IPS-18a (cell line): ENCODE measurements at regions not wholly inside any gene's neighbourhood (a gene's known extent, or its start where the extent isn't known, plus 50 kb on each side); places are given as distances from the start of the nearest gene placed in this dataset.

Source experiments
- H3K27ac ChIP-seq: one replicate; pipeline ENCODE4 v1.5.1; 2013; ENCODE audit warnings: low read length
- H3K27me3 ChIP-seq: one replicate; pipeline ENCODE4 v1.6.1; 2013; ENCODE audit warnings: mild to moderate bottlenecking, low read length; ENCODE audit not compliant: control insufficient read depth, insufficient read depth
- H3K36me3 ChIP-seq: one replicate; pipeline ENCODE4 v1.6.1; 2013; ENCODE audit warnings: low read depth, low read length; ENCODE audit not compliant: control insufficient read depth
- H3K4me1 ChIP-seq: one replicate; pipeline ENCODE4 v1.6.1; 2013; ENCODE audit warnings: low read depth, low read length; ENCODE audit not compliant: control insufficient read depth
- H3K4me3 ChIP-seq: one replicate; pipeline ENCODE4 v1.5.1; 2013; ENCODE audit warnings: low read length
- H3K9ac ChIP-seq: one replicate; pipeline ENCODE4 v1.6.1; 2013; ENCODE audit warnings: mild to moderate bottlenecking, low read length, moderate library complexity
- H3K9me3 ChIP-seq: one replicate; pipeline ENCODE4 v1.6.1; 2013; ENCODE audit warnings: low read depth, low read length; ENCODE audit not compliant: control insufficient read depth

GRCh38 chr14:27123162-27123561, 525.3 kb upstream of the NOVA1 start:
- H3K4me1 ChIP-seq: no peaks in the 10 kb centered on the region
- H3K27ac ChIP-seq: no peak overlapping the region
- H3K27me3 ChIP-seq: no peaks in the 10 kb centered on the region
- no peak overlapping the region for H3K9ac ChIP-seq
- H3K4me3 ChIP-seq: no peak overlapping the region
- H3K36me3 ChIP-seq: no peaks in the 10 kb centered on the region
- peaks cover 9% of the 10 kb centered on the region for H3K9me3 ChIP-seq

GRCh38 chr14:27127838-27128237, 530.0 kb upstream of the NOVA1 start:
- no peak overlapping the region for H3K27ac ChIP-seq
- H3K4me3 ChIP-seq: no peak overlapping the region
- H3K9ac ChIP-seq: no peak overlapping the region
- no peaks in the 10 kb centered on the region for H3K9me3 ChIP-seq
- no peaks in the 10 kb centered on the region for H3K4me1 ChIP-seq
- H3K27me3 ChIP-seq: no peaks in the 10 kb centered on the region
- no peaks in the 10 kb centered on the region for H3K36me3 ChIP-seq

GRCh38 chr14:27134200-27134599, 536.4 kb upstream of the NOVA1 start:
- H3K27ac ChIP-seq: no peak overlapping the region
- no peak overlapping the region for H3K4me3 ChIP-seq
- H3K36me3 ChIP-seq: no peaks in the 10 kb centered on the region
- no peaks in the 10 kb centered on the region for H3K27me3 ChIP-seq
- H3K9me3 ChIP-seq: no peaks in the 10 kb centered on the region
- no peak overlapping the region for H3K9ac ChIP-seq
- H3K4me1 ChIP-seq: no peaks in the 10 kb centered on the region

DNA sequence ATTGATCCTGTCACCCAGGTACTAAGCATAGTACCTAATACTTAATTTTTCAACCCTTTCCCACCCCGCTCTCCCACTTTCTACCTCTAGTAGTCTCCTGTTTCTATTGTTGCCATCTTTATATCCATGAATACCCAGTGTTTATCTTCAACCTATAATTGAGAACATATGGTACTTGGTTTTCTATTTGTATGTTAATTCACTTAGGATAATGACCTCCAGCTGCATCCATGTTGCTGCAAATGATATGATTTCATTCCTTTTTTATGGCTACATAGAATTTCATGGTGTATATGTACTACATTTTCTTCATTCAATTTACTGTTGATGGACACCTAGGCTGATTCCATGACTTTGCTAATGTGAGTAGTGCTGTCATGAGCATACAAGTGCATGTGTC, 547.3 kb upstream of the NOVA1 start:
- Histone ChIP-seq H3K36me3 (no peaks in the 10 kb centered on the region), H3K4me1 (no peaks in the 10 kb centered on the region), H3K9me3 (no peaks in the 10 kb centered on the region), H3K9ac (no peak overlapping the region), H3K4me3 (no peak overlapping the region), H3K27me3 (no peaks in the 10 kb centered on the region), H3K27ac (no peak overlapping the region)

DNA sequence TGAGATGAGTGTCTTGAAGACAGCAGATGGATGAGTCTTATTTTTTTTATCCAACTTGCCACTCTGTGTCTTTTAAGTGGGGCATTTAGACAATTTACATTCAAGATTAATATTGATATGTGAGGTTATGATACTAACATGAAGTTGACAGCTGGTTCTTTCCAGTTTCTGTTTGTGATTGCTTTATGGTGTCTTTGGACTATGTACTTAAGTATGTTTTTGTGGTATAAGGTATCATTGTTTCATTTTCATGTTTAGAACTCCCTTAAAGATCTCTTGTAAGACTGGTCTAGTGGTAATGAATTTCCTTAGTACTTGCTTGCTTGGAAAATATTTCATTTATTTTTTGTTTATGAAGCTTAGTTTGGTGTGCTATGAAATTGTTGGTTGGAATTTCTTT, 550.3 kb upstream of the NOVA1 start:
- H3K27me3 ChIP-seq: no peaks in the 10 kb centered on the region
- H3K9me3 ChIP-seq: no peaks in the 10 kb centered on the region
- H3K36me3 ChIP-seq: no peaks in the 10 kb centered on the region

DNA sequence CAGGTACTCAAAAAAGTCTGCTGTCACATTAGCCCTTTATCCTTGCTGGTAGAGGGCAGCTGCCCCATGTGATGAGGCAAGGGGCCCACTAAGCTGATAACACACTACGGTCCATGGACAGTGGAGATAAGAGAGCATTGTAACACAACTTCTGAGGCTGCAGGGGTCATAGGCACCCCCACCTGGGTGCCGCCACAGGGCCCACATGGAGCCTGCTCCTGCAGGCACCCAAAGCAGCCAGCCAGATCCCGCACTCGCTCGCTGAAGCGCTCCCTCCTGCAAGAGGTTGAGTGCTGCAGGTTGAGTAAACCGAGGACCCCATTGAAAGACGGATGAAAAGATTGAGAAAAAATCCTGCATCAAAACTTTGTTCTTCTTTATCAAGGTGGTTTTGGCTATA, 566.3 kb upstream of the NOVA1 start:
- Histone ChIP-seq H3K36me3 (no peaks in the 10 kb centered on the region), H3K4me1 (no peaks in the 10 kb centered on the region), H3K9ac (no peak overlapping the region), H3K4me3 (no peak overlapping the region), H3K27me3 (no peaks in the 10 kb centered on the region), H3K27ac (no peak overlapping the region), H3K9me3 (no peaks in the 10 kb centered on the region)

More for the DNA sequence above, 550.3 kb upstream of the NOVA1 start:
- no peaks in the 10 kb centered on the region for H3K4me1 ChIP-seq
- H3K9ac ChIP-seq: no peak overlapping the region
- H3K4me3 ChIP-seq: no peak overlapping the region
- no peak overlapping the region for H3K27ac ChIP-seq

- no peak overlapping the region for H3K9ac ChIP-seq
- H3K4me1 ChIP-seq: no peaks in the 10 kb centered on the region
- no peaks in the 10 kb centered on the region for H3K36me3 ChIP-seq
- no peak overlapping the region for H3K4me3 ChIP-seq
- no peaks in the 10 kb centered on the region for H3K27me3 ChIP-seq
- no peaks in the 10 kb centered on the region for H3K9me3 ChIP-seq
- H3K27ac ChIP-seq: no peak overlapping the region
Observed at GRCh38 chr14:27175489-27175888, 577.7 kb upstream of the NOVA1 start.

DNA sequence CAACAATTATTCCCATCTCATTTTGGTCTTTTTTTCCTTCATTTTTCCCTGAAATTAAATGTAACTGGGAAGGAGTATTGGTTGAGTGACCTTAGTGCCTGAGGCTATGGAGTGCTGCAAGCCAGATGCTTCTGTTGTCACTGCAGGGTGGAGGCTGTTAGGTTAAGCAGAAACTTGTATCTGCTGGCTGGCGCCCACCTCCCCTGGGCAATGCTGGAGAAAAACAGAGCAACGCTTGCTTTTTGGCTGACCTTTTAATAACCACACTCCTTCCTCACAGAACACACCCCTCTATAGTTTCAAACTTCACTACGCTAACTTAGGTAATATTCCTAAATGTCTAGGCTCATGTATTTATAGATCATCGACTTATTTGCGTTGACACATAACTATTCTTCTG, 583.5 kb upstream of the NOVA1 start:
- Histone ChIP-seq H3K27ac (no peak overlapping the region), H3K9me3 (no peaks in the 10 kb centered on the region), H3K9ac (no peak overlapping the region), H3K4me3 (no peak overlapping the region), H3K27me3 (no peaks in the 10 kb centered on the region), H3K36me3 (no peaks in the 10 kb centered on the region), H3K4me1 (no peaks in the 10 kb centered on the region)

DNA sequence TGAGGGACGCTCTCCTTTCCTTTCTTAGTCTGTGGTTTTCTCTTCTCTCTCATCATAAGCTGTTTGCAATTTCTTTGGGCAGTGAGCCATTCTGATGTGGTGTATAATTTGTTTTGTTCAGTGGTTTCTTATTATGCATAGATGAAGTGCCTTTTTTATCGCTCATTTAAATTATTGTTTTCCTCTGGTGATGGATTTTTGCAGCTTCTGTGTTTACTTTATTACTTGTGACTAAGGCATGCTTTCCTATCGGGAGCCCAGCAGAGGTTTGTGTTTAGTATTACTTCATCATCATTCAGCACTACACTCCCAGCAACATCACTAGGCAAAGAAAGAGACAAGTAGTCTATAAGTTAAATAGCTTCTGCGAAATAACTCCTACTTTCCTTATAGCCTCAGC, 586.6 kb upstream of the NOVA1 start:
- Histone ChIP-seq H3K4me3 (no peak overlapping the region), H3K27me3 (no peaks in the 10 kb centered on the region), H3K9ac (no peak overlapping the region), H3K36me3 (no peaks in the 10 kb centered on the region), H3K27ac (no peak overlapping the region), H3K9me3 (no peaks in the 10 kb centered on the region), H3K4me1 (no peaks in the 10 kb centered on the region)

DNA sequence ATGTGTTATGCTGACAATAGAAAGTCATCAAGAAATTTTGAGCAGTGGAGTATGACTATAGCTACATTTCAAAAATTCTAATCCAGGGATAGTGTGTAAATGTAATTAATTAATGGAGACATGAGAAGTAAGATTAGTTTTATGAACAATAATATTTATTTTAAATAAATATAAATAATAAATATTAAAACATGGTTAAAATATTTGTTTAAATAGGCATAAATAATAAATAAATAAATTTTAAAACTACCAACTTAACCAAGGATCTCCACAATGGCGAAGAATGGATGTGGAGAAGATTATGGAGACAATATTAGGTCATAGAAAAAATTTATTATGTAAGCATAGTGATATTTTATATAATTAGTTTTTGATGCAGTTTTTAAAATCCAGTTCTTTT, 588.2 kb upstream of the NOVA1 start:
- Histone ChIP-seq H3K4me1 (no peaks in the 10 kb centered on the region), H3K4me3 (no peak overlapping the region), H3K27me3 (no peaks in the 10 kb centered on the region), H3K9ac (no peak overlapping the region), H3K9me3 (no peaks in the 10 kb centered on the region), H3K36me3 (no peaks in the 10 kb centered on the region), H3K27ac (no peak overlapping the region)

- Histone ChIP-seq H3K36me3 (no peaks in the 10 kb centered on the region), H3K9ac (no peak overlapping the region), H3K27ac (no peak overlapping the region), H3K4me3 (no peak overlapping the region), H3K4me1 (no peaks in the 10 kb centered on the region), H3K9me3 (no peaks in the 10 kb centered on the region), H3K27me3 (no peaks in the 10 kb centered on the region)
Observed at GRCh38 chr14:27187136-27187535, 589.3 kb upstream of the NOVA1 start.

GRCh38 chr14:27190296-27190695, 592.5 kb upstream of the NOVA1 start:
- Histone ChIP-seq H3K4me3 (no peak overlapping the region), H3K9ac (no peak overlapping the region), H3K9me3 (no peaks in the 10 kb centered on the region), H3K27me3 (no peaks in the 10 kb centered on the region), H3K4me1 (no peaks in the 10 kb centered on the region), H3K36me3 (no peaks in the 10 kb centered on the region), H3K27ac (no peak overlapping the region)
